Skeletal muscle cell (primary cell): ENCODE measurements at regions not wholly inside any gene's neighbourhood (a gene's known extent, or its start where the extent isn't known, plus 50 kb on each side); places are given as distances from the start of the nearest gene placed in this dataset.

Experiments used
- DNase-seq: peaks from one replicate; pipeline ENCODE4 v3.0.0-alpha.2; 2010; ENCODE audit warnings: low read depth
- H3K4me3 ChIP-seq: 2 replicates; pipeline ENCODE4 v1.5.1; 2011; ENCODE audit warnings: low read depth, mild to moderate bottlenecking, control low read depth, low read length, moderate library complexity

GRCh38 chr2:111219285-111219684, 98.6 kb downstream of the BCL2L11 start:
- no peak overlapping the region for H3K4me3 ChIP-seq
- DNase-seq = no peak

GRCh38 chr2:111219734-111220505, 99.2 kb downstream of the BCL2L11 start:
- DNase-seq = no peak
- no peak overlapping the region for H3K4me3 ChIP-seq

DNA sequence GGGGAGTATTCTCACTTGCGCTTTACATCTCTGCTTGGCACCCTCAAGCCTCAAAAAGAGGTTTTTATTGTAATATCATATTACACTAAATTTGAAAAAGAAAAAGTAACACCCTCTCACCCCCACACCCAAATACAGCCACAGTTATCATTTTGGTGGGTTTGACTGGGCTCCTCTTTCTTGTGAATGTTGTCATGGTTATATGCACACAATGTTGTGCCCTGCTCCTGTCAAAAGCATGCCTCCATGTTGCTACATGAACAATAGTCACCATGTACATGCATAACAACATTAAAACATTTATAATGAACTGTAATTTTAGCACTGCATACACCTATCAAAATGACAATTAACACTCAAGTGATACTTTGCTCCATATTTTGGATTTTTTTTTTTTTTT, 100.2 kb downstream of the BCL2L11 start:
- H3K4me3 ChIP-seq = no peak overlapping the region
- DNase-seq = no peak

DNA sequence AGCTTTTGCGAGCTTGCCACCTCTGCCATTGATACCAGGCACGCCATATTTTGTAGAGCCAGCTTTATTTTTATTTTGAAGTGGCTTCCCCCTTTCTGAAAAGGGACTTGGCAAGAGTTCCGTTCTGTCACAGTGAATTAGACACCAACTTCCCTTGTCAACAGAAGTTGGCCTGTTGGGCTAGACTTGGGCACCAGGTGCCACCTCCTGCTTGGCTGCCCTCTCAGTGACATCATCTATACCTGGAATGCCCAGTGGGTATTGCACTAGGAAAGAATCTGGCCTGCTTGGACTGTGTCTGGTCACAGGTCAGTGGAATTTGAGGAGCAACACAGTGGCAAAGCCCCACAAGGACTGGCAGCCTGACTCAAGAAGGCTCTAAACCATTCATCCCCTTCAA, 101.0 kb downstream of the BCL2L11 start:
- no peak overlapping the region for H3K4me3 ChIP-seq
- no peak for DNase-seq

GRCh38 chr2:111222204-111222866, 101.6 kb downstream of the BCL2L11 start:
- no peak overlapping the region for H3K4me3 ChIP-seq
- no peak for DNase-seq

- H3K4me3 ChIP-seq = no peak overlapping the region
- no peak for DNase-seq
These were observed 105.1 kb downstream of the BCL2L11 start for GRCh38 chr2:111225856-111226255.

DNA sequence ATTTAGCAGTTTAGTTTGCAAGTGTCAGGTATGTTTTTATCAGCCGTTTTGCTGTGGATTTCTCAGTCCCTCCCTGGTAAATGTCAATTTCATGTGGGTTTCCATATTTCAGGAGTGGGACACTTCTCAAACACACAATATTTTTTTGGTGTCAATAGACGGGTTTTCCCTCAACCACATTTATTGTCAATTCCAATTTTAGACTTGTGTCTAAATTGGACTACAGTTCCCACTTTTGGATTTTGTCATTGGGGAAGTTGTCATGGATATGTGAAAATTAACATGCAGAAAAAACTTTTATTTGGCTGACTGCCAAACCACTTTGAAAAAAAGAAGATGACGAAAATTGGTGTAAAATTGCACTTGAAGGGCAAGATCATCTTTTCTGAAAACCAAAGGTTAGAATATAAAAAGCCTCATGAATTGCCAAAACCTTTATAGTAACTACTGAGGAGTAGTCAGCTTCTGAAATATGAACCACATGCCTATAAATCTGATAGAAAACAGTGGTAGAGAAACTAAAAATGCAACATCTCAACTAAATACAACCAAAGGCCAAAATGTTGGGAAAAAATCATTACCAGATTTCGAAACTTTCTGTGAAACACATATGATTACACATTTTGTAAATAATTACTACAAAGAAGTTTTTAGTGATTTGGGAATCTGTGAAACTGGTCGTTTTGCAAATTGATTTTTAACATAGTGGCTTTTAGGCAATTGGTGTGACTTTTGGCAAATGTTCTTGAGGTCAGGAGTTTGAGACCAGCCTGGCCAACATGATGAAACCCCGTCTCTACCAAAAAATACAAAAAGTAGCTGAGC, 106.4 kb downstream of the BCL2L11 start:
- H3K4me3 ChIP-seq = no peak overlapping the region
- peak; percentile 26 for DNase-seq

DNA sequence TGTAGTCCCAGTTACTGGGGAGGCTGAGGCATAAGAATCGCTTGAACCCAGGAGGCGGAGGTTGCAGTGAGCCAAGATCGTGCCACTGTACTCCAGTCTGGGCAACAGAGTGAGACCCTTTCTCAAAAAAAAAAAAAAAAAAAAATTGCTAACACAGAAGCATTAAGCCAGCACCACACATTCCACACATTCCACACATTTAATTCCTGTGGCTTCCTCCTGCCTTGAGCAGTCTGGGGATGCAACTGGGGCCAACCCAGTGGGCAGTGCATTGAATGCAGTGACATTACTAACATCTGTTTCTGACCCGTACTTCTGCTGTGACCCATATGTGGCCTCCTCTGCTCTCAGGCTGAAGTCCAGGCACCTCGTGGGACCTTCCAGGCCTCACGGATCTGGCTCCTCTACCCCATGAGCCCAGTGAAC, 107.0 kb downstream of the BCL2L11 start:
- DNase-seq = peak; percentile 26
- no peak overlapping the region for H3K4me3 ChIP-seq

DNA sequence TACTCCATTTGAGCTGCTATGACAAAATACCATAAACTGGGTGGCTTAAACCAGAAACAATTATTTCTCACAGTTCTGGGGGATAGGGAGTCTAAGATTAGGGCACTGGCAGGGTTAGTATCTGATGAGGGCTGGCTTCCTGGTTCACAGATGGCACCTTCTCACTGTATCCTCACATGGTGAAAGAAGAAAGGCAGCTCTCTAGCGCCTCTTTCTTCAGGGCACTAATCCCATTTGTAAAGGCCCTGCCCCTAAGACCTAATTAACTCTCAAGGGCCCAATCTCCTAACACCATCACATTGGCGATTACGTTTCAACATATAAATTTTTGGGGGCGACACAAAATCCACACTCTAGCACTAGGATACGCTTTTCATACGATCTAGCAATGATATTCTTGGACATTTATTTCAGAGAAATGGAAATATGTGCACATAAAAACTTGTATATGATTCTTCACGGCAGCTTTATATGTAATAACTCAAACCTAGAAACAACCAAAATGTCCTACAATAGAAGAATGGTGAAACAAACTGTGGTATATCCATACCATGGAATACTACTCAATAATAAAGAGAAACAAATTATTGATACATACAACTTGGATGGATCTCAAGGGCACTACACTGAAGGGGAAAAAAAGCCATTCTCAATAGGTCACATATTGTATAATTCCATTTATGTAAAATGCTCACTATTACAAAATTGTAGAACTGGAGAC, 111.0 kb downstream of the BCL2L11 start:
- DNase-seq = no peak
- no peak overlapping the region for H3K4me3 ChIP-seq

DNA sequence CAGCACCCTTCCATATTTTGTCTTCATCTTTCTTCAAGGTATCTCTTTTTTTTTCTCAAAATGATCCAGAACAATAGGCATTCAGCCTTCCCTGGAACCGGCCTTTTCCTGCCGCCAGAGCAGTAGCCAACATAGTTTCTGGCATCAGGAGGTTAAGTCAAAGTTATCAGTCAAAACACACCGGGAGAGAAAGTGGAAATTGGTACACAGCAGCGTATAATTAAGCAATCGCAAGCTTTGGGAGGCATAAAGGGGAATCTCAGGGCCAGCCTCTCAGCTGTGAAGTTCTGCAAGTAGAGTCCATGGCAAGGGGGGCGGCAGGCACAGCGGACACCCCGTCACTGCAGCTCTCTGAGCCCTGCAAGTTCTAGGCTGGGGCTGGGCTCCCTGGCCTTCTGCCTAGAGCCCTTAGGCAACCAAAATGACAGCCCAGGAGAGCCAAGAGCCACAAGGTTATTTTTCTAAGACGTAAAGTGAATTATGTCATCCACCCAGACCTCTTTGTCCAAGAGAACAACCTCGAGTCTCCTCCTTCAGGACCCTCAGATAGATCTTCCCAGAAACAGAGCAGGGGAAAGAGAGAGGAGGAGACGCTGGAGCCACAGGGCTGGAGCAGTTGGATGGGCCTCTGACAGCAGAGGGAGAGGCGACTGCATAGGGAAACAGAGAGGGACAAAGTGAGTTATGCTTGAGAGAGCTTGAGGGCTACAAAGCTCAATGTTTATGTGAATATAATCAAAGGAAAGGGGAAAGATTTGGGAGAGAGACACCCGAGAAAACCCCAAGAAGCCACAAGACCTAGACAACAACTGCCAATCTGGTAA, 114.7 kb downstream of the BCL2L11 start:
- H3K4me3 ChIP-seq = no peak overlapping the region
- no peak for DNase-seq

GRCh38 chr2:111236025-111236424, 115.3 kb downstream of the BCL2L11 start:
- no peak overlapping the region for H3K4me3 ChIP-seq

DNA sequence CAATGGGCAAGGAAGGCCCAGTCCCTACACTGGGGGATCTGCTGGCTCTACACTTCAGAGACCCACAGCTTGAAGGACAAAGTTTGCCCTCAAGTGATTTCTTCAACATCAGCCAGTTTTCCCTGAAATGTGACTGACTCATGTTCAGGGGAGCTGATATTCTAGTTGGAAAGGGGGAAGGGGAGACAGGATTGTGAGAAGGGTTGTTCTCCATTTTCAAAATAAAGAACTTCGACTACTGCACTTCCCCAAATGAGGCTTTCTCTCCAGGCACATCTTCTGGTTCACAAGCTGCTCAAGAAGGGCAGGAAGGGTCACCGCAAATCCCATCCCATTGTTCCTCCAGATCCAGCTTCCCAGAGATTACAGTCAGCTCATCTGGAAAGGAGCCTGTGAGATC, 117.6 kb downstream of the BCL2L11 start:
- no peak for DNase-seq
- no peak overlapping the region for H3K4me3 ChIP-seq

More at GRCh38 chr2:111236025-111236424, 115.3 kb downstream of the BCL2L11 start:
- no peak for DNase-seq

DNA sequence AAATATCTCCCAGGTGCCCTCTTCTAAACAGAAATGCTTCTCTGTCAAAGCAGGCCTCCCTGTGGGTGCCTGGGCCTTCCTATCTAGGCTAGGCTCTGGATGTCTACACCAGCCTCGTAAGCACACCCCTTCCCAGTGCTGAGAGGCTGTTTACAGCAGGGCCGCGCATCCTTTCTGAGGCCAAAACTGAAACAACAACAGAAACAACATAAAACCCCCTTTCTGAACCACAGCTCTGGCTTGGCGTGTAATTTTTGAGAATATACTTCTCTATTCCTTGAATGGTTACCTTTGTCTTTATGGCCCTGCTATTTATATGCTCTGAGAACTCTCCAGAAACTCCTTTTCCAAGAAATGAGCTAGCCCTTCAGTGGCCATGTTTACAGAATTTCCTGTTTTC, 118.4 kb downstream of the BCL2L11 start:
- no peak overlapping the region for H3K4me3 ChIP-seq
- no peak for DNase-seq

DNA sequence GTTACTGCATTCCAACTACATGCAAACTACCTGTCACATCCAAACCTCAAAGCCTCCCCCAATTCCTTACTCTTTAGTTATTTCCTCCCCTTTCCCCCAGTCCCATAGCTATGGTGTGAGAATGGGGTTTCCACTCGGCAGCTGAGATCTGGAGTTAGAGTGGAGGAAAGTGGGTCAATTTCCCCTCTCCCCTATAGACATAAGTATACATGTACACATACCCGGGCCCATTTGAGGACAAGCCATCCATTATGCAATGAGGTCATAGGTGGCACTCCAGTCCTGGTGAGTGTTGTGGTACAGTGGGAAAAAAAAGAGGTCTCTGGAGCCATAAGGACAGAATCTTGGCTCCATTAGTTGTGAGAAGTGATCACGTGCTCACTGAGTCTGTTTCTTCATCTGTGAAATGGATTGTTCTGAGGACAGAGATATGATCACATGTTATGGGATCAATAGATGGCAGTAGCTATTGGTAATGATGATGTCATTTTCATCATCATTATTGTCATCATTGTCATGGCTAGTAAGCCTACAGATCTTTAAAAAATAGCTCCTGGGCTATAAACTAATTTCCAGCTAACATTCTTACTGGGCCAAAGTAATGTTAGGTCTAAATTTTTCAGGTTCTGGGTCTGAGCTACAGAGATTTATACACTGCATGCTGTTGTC, 119.0 kb downstream of the BCL2L11 start:
- no peak for DNase-seq
- H3K4me3 ChIP-seq = no peak overlapping the region

- no peak overlapping the region for H3K4me3 ChIP-seq
These were observed 122.6 kb downstream of the BCL2L11 start for GRCh38 chr2:111243295-111243694.

GRCh38 chr2:111244864-111245263, 124.2 kb downstream of the BCL2L11 start:
- H3K4me3 ChIP-seq = no peak overlapping the region
- no peak for DNase-seq

More at GRCh38 chr2:111243295-111243694, 122.6 kb downstream of the BCL2L11 start:
- DNase-seq = no peak

DNA sequence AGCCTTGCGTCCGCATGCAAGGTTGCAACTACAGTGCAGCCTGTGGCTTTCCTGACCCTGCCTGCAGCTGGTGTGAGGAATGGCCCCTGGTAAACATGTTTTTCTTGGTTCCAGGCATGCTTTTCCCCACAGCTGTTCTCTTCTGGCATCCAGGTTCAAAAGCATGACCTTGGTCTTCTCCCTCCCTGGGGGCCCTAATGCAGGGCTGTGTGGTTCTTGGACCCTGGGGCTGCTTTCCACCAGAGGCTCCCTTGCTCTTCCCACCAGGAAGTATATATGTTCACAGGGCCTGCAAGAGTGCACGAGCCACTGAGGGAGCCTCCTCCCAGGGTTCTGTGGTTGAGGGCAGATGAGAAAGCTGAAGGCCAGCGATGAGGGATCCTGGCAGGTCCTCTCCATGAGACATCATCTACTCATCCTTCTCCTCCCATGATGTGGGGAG, 125.9 kb downstream of the BCL2L11 start:
- DNase-seq = peak; percentile 25
- no peak overlapping the region for H3K4me3 ChIP-seq

DNA sequence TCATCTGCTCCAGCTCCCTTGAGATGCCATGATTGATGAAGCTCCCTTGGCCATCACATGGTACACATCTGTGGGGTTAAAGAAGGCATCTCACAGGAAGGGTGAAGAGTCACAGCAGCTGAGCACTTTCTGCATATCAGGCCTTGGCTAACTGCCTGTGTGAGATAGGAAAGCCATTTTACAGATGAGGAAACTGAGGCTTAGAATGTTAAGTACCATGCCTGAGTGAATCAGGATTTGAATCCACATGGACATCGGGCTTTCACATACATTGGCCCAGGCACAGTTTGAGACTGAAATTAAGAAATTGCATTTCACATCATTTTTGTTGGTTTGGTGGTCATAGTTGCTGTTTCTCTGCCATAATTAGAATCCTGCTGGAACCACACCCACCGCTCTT, 126.8 kb downstream of the BCL2L11 start:
- no peak for DNase-seq
- no peak overlapping the region for H3K4me3 ChIP-seq
